Endothelial cell of umbilical vein (primary cell): ENCODE measurements at regions not wholly inside any gene's neighbourhood (a gene's known extent, or its start where the extent isn't known, plus 50 kb on each side); places are given as distances from the start of the nearest gene placed in this dataset.

Experiments used
- BruUV-seq: library from RNA; stranded (reverse); fragments of 400-500 nt; replicated peaks from 2 replicates; lab custom pipeline; 2021; lab: Mats Ljungman, UMichigan
- CTCF ChIA-PET: fragments of 300-600, 350-600 bp; sonication (Branson Sonifier 250); formaldehyde crosslinking; loops from one replicate; lab custom pipeline; 2021; ENCODE audit warnings: antibody characterized with exemption, inconsistent platforms; lab: Charles Lee
- POLR2A ChIA-PET: fragments of 300-600, 350-600 bp; sonication (Branson Sonifier 250); formaldehyde crosslinking; loops from one replicate; lab custom pipeline; 2021; ENCODE audit warnings: antibody characterized with exemption, inconsistent platforms; lab: Charles Lee
- DNase-seq: peaks from one replicate; pipeline ENCODE4 v3.0.0-alpha.2; 2011; ENCODE audit warnings: low read depth, low spot score
- FAIRE-seq: peaks from 2 replicates; lab custom pipeline; 2011; peaks lifted over from hg19 to GRCh38; lab: Jason Lieb, UNC
- H2AFZ ChIP-seq: 2 replicates; pipeline ENCODE4 v1.6.0; 2012; ENCODE audit warnings: low read depth, low read length, control low read depth, inconsistent platforms
- H3K27ac ChIP-seq: 2 replicates; pipeline ENCODE4 v1.5.1; 2011; ENCODE audit warnings: low read depth, mild to moderate bottlenecking, control low read depth, low read length, moderate library complexity; ENCODE audit not compliant: insufficient read depth
- H3K27me3 ChIP-seq, 2 experiments: 2 replicates each; pipeline versions ENCODE4 v1.6.0 to v1.6.1; 2011; ENCODE audit warnings: low read length in 2 of 2, mixed read lengths in 1 of 2; ENCODE audit not compliant: control insufficient read depth in 2 of 2, insufficient read depth in 2 of 2
- H3K36me3 ChIP-seq, 2 experiments: 2 replicates in 1 of 2; 3 replicates in 1 of 2; pipeline ENCODE4 v1.5.1; 2011; ENCODE audit warnings: low read length in 2 of 2, mild to moderate bottlenecking in 1 of 2, moderate library complexity in 1 of 2; ENCODE audit not compliant: control insufficient read depth in 2 of 2, insufficient read depth in 2 of 2; ENCODE audit errors: extremely low read depth in 1 of 2
- H3K4me1 ChIP-seq: 3 replicates; pipeline ENCODE4 v1.5.1; 2011; ENCODE audit warnings: mild to moderate bottlenecking, low read length; ENCODE audit not compliant: control insufficient read depth, insufficient read depth; ENCODE audit errors: extremely low read depth
- H3K4me2 ChIP-seq: 2 replicates; pipeline ENCODE4 v1.6.1; 2011; ENCODE audit warnings: low read length, control low read depth, mixed read lengths; ENCODE audit not compliant: insufficient read depth
- H3K4me3 ChIP-seq, 3 experiments: fragments of 200-600 bp in 1 of 3; sonication (generic), shearing (Covaris generic) in 1 of 3; replicated peaks in 1 of 3; 2 replicates each; pipeline ENCODE4 v1.5.1; 2011 to 2016; ENCODE audit warnings: control low read depth in 3 of 3, low read length in 3 of 3, mild to moderate bottlenecking in 2 of 3, inconsistent platforms in 1 of 3, low read depth in 1 of 3, moderate library complexity in 1 of 3; ENCODE audit not compliant: insufficient read depth in 1 of 3
- H3K79me2 ChIP-seq: 2 replicates; pipeline ENCODE4 v1.6.0; 2012; ENCODE audit warnings: low read length, inconsistent platforms; ENCODE audit not compliant: control insufficient read depth, insufficient read depth
- H3K9ac ChIP-seq: replicated peaks from 2 replicates; pipeline ENCODE3; 2011; ENCODE audit warnings: low read length, control low read depth; ENCODE audit not compliant: insufficient read depth; ENCODE audit errors: extremely low read depth
- H3K9me1 ChIP-seq: replicated peaks from 3 replicates; pipeline ENCODE4 v1.6.0; 2011; ENCODE audit warnings: mild to moderate bottlenecking, low read length; ENCODE audit not compliant: control insufficient read depth, insufficient read depth; ENCODE audit errors: extremely low read depth
- H3K9me3 ChIP-seq: replicated peaks from 2 replicates; pipeline ENCODE4 v1.5.1; 2012; ENCODE audit warnings: low read length, inconsistent platforms; ENCODE audit not compliant: control insufficient read depth, insufficient read depth
- H4K20me1 ChIP-seq: replicated peaks from 2 replicates; pipeline ENCODE3; 2011; ENCODE audit warnings: mild to moderate bottlenecking, low read length; ENCODE audit not compliant: control insufficient read depth, insufficient read depth; ENCODE audit errors: extremely low read depth
- EZH2 ChIP-seq: IDR thresholded peaks from 2 replicates; pipeline ENCODE4 v1.6.1; 2012; ENCODE audit warnings: borderline replicate concordance, low read depth, mild to moderate bottlenecking, moderate library complexity, low read length, inconsistent platforms; ENCODE audit not compliant: severe bottlenecking
- FOS ChIP-seq: IDR thresholded peaks from 2 replicates; pipeline ENCODE4 v1.6.1; 2011; ENCODE audit warnings: mild to moderate bottlenecking, low read length, moderate library complexity, borderline replicate concordance; ENCODE audit not compliant: insufficient read depth
- GATA2 ChIP-seq: IDR thresholded peaks from 2 replicates; pipeline ENCODE4 v1.7.0; 2011; ENCODE audit warnings: low read depth, mild to moderate bottlenecking, moderate library complexity, mixed read lengths, low read length; ENCODE audit not compliant: insufficient read length, insufficient read depth
- JUN ChIP-seq: IDR thresholded peaks from 2 replicates; pipeline ENCODE4 v1.6.1; 2011; ENCODE audit warnings: borderline replicate concordance, low read depth; ENCODE audit not compliant: insufficient read length, insufficient read depth
- MYC ChIP-seq: IDR thresholded peaks from one replicate; pipeline ENCODE4 v1.6.1; 2011; ENCODE audit warnings: mild to moderate bottlenecking, low read depth, low read length
- POLR2AphosphoS5 ChIP-seq: IDR thresholded peaks from 2 replicates; pipeline ENCODE4 v1.6.1; 2012; ENCODE audit warnings: low read depth, mild to moderate bottlenecking, control low read depth, low read length, moderate library complexity; ENCODE audit not compliant: insufficient read depth
- dilution Hi-C: fragments of 300-500 bp; cut with MboI; formaldehyde crosslinking; loops from one replicate; pipeline ENCODE4 v1.15.0; 2019; ENCODE audit warnings: low sequenced_read_pairs; ENCODE audit not compliant: extremely low pct_ligation_motif_present
- intact Hi-C: fragments of 100-400 bp; cut with micrococcal nuclease; formaldehyde crosslinking; loops from one replicate; pipeline ENCODE4 v1.10.0; 2022
- TF ChIP-seq, protein P1 (sequence below), 2 donors: IDR thresholded peaks; 1 replicate in 1 of 2; 2 replicates in 1 of 2; pipeline ENCODE4 v1.5.1; 2011; ENCODE audit warnings: low read length in 2 of 2, mild to moderate bottlenecking in 2 of 2, moderate library complexity in 2 of 2, control low read depth in 1 of 2, inconsistent platforms in 1 of 2, low read depth in 1 of 2; ENCODE audit not compliant: insufficient read depth in 1 of 2; ENCODE audit errors: extremely low read depth in 1 of 2
- TF ChIP-seq, protein P2 (sequence below): IDR thresholded peaks from 2 replicates; pipeline ENCODE4 v1.6.1; 2011; ENCODE audit not compliant: insufficient read depth, insufficient read length

DNA sequence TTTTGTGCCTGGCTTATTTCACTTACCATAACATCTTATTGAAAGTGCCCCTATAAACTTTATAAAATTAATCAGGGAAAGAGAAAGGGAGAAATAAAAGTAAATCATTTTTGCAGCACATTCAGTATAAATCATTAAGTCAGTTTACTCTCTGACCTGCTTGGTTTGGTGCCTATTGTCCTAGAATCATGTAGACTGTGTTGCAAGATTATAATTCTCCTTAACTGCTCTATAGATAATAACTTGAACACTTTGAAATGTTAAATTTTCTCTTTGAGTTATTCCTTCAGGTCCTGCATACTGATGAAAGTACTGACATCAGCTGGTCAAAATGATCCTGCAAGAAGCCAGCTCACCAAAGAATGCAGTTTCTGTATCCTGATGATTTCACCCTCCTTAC, 969.6 kb upstream of the GJE1 start:
- Histone ChIP-seq H3K4me2 (no peak overlapping the region), H3K9ac (no peak overlapping the region), H2AFZ (no peak overlapping the region), H3K27me3 (no peaks in the 10 kb centered on the region), H3K79me2 (no peaks in the 10 kb centered on the region), H3K36me3 (no peaks in the 10 kb centered on the region), H3K4me3 (no peak overlapping the region), H3K9me3 (no peaks in the 10 kb centered on the region), H3K4me1 (no peaks in the 10 kb centered on the region), H3K9me1 (no peaks in the 10 kb centered on the region), H4K20me1 (no peaks in the 10 kb centered on the region), H3K27ac (no peak overlapping the region)
- dilution Hi-C loops (no loop called here), intact Hi-C loops (no loop called here)
- FAIRE-seq = no peak
- TF ChIP-seq MYC = no peak
- DNase-seq = no peak
- BruUV-seq = no TSS peak
- ChIA-PET CTCF (no interaction called here), POLR2A (no interaction called here)

DNA sequence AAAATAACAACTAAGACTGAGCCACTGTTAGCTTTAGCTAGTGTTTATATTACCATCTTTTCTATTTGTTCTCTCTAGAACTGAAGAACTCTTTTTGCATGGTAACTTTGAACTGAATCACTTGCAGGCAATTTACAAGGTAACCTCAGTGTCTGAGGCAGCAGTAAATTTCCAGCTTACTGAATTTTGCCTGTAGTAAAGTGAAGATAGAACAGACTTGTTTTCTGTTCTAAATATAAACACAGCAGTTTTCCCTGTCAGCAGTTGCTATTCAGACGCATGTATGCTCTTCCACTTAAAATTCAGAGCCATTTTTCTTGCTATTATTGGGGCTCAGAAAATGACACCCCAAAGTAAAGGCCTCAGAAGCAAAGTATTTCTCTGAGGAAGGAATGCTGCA, 974.0 kb upstream of the GJE1 start:
- H3K9me1 ChIP-seq = no peaks in the 10 kb centered on the region
- no peak overlapping the region for H3K27ac ChIP-seq
- H3K9ac ChIP-seq = no peak overlapping the region
- H3K4me1 ChIP-seq = no peaks in the 10 kb centered on the region
- POLR2A ChIA-PET = no interaction called here
- DNase-seq (no peak), FAIRE-seq (no peak)
- no peaks in the 10 kb centered on the region for H4K20me1 ChIP-seq
- dilution Hi-C loops (no loop called here), intact Hi-C loops (no loop called here)
- H3K27me3 ChIP-seq = no peaks in the 10 kb centered on the region
- H3K36me3 ChIP-seq = no peaks in the 10 kb centered on the region
- H3K4me3 ChIP-seq = no peak overlapping the region
- no TSS peak for BruUV-seq
- no peak overlapping the region for H2AFZ ChIP-seq
- no peaks in the 10 kb centered on the region for H3K9me3 ChIP-seq
- no peaks in the 10 kb centered on the region for H3K79me2 ChIP-seq
- CTCF ChIA-PET = no interaction called here
- TF ChIP-seq, protein P1, sequence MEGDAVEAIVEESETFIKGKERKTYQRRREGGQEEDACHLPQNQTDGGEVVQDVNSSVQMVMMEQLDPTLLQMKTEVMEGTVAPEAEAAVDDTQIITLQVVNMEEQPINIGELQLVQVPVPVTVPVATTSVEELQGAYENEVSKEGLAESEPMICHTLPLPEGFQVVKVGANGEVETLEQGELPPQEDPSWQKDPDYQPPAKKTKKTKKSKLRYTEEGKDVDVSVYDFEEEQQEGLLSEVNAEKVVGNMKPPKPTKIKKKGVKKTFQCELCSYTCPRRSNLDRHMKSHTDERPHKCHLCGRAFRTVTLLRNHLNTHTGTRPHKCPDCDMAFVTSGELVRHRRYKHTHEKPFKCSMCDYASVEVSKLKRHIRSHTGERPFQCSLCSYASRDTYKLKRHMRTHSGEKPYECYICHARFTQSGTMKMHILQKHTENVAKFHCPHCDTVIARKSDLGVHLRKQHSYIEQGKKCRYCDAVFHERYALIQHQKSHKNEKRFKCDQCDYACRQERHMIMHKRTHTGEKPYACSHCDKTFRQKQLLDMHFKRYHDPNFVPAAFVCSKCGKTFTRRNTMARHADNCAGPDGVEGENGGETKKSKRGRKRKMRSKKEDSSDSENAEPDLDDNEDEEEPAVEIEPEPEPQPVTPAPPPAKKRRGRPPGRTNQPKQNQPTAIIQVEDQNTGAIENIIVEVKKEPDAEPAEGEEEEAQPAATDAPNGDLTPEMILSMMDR (IDR thresholded peaks at IDR 0.05; ENCODE audit: extremely low read depth in 1 of 2, insufficient read depth in 1 of 2, low read depth in 1 of 2, low read length in 2 of 2) = no peak
- no peak for TF ChIP-seq POLR2AphosphoS5
- TF ChIP-seq, protein P2, sequence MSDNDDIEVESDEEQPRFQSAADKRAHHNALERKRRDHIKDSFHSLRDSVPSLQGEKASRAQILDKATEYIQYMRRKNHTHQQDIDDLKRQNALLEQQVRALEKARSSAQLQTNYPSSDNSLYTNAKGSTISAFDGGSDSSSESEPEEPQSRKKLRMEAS = no peak
- no peak for TF ChIP-seq FOS
- no peak for TF ChIP-seq MYC
- no peak for TF ChIP-seq GATA2
- TF ChIP-seq EZH2 = no peak
- no peak for TF ChIP-seq JUN
- H3K4me2 ChIP-seq = no peak overlapping the region
